ENCODE measurements at regions not wholly inside any gene's neighbourhood (a gene's known extent, or its start where the extent isn't known, plus 50 kb on each side); places are given as distances from the start of the nearest gene placed in this dataset.

DNA sequence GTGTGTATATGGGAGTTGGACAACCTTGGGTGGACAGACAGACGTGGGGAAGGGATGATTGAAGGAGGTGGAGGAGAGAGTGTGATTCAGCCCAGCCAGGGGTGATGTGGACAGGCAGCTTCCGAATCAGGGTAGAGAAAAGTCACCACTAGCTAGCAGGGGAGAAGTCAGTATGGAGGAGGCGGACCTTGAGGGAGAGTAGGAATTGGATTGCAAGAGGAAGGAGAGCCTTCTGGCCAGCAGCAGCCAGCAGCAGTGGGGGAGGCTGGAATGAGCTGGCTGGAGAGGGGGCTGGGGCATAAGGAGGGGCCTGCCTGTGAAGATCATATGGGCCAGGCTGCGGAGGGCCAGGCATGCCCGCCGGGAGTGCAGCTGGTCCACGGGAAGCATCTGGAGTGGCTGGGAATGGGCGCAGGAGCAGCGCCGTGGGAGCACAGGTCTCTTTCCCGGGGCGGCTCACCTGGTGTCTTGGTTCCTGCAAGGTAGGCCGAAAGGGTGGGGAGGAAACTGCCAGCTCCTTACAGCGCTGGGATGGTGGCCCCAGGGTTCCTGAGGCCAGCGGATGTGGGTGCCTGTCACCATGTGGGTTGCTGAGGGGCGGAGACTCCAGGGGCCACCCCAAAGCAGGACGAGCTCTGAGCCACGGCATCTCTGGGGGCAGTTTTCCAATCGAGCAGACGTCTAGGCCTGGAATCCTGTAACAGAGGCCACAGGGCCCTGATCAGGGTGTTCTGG lies 235.3 kb downstream of the SEC14L1 start (continued):
- TF ChIP-seq, protein P1, sequence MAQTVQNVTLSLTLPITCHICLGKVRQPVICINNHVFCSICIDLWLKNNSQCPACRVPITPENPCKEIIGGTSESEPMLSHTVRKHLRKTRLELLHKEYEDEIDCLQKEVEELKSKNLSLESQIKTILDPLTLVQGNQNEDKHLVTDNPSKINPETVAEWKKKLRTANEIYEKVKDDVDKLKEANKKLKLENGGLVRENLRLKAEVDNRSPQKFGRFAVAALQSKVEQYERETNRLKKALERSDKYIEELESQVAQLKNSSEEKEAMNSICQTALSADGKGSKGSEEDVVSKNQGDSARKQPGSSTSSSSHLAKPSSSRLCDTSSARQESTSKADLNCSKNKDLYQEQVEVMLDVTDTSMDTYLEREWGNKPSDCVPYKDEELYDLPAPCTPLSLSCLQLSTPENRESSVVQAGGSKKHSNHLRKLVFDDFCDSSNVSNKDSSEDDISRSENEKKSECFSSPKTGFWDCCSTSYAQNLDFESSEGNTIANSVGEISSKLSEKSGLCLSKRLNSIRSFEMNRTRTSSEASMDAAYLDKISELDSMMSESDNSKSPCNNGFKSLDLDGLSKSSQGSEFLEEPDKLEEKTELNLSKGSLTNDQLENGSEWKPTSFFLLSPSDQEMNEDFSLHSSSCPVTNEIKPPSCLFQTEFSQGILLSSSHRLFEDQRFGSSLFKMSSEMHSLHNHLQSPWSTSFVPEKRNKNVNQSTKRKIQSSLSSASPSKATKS (CRISPR knock-in tag; IDR thresholded peaks at IDR 0.05) = no peak
- TF ChIP-seq NRL (CRISPR knock-in tag; IDR thresholded peaks at IDR 0.05; ENCODE audit: borderline replicate concordance) = no peak
- no peak for TF ChIP-seq HHEX (CRISPR knock-in tag; IDR thresholded peaks at IDR 0.05)
- TF ChIP-seq ZNF138 (CRISPR knock-in tag; IDR thresholded peaks at IDR 0.05; ENCODE audit: low read depth) = no peak
- no peak for TF ChIP-seq IKZF1 (IDR thresholded peaks at IDR 0.05)
- TF ChIP-seq SNRNP70 (IDR thresholded peaks at IDR 0.05; ENCODE audit: low read depth, low read length) = no peak
- TF ChIP-seq, protein P2, sequence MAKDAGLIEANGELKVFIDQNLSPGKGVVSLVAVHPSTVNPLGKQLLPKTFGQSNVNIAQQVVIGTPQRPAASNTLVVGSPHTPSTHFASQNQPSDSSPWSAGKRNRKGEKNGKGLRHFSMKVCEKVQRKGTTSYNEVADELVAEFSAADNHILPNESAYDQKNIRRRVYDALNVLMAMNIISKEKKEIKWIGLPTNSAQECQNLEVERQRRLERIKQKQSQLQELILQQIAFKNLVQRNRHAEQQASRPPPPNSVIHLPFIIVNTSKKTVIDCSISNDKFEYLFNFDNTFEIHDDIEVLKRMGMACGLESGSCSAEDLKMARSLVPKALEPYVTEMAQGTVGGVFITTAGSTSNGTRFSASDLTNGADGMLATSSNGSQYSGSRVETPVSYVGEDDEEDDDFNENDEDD (CRISPR knock-in tag; IDR thresholded peaks at IDR 0.05; ENCODE audit: borderline replicate concordance) = no peak
- peak; percentile 35 for TF ChIP-seq HNRNPLL (IDR thresholded peaks at IDR 0.05; ENCODE audit: low read depth, low read length, poor library complexity, severe bottlenecking)
- no peak for TF ChIP-seq JARID2 (CRISPR knock-in tag; IDR thresholded peaks at IDR 0.05; ENCODE audit: insufficient replicate concordance)
- TF ChIP-seq AKAP8 (CRISPR knock-in tag; IDR thresholded peaks at IDR 0.05) = peak; percentile 68; the same call in 1 of the 2 replicates

All from HepG2 (cell line).